ENCODE measurements at regions not wholly inside any gene's neighbourhood (a gene's known extent, or its start where the extent isn't known, plus 50 kb on each side); places are given as distances from the start of the nearest gene placed in this dataset.

GRCh38 chr2:220555961-220556630 lies 928.7 kb downstream of the SLC4A3 start:
- no peak for DNase-seq
- H3K36me3 ChIP-seq = no peaks in the 10 kb centered on the region
- no peaks in the 10 kb centered on the region for H3K27me3 ChIP-seq
- H3K4me3 ChIP-seq = no peak overlapping the region
- no peaks in the 10 kb centered on the region for H3K9me3 ChIP-seq
- WGBS, 5 donors = 73 to 88% (median 84%) methylated on average over 3 of the region's 3 CpGs
- H3K4me1 ChIP-seq = no peaks in the 10 kb centered on the region
- intact Hi-C loops (cut with DNase I; ENCODE audit: low total_unique reads) = no loop called here
- H3K27ac ChIP-seq = no peak overlapping the region
- TF ChIP-seq POLR2A (IDR thresholded peaks at IDR 0.05) (no peak), CTCF (IDR thresholded peaks at IDR 0.05) (no peak), POLR2AphosphoS5 (IDR thresholded peaks at IDR 0.05) (no peak), EP300 (IDR thresholded peaks at IDR 0.05) (no peak)

GRCh38 chr2:220556658-220557057 lies 929.2 kb downstream of the SLC4A3 start:
- Histone ChIP-seq H3K27me3 (no peaks in the 10 kb centered on the region), H3K36me3 (no peaks in the 10 kb centered on the region), H3K4me1 (no peaks in the 10 kb centered on the region), H3K9me3 (no peaks in the 10 kb centered on the region), H3K4me3 (no peak overlapping the region), H3K27ac (no peak overlapping the region)
- 52 to 75% (median 52%) methylated on average over 1 of the region's 1 CpG for WGBS, 5 donors
- intact Hi-C loops (cut with DNase I; ENCODE audit: low total_unique reads) = no loop called here
- no peak for DNase-seq
- no peak for TF ChIP-seq POLR2AphosphoS5 (IDR thresholded peaks at IDR 0.05)

GRCh38 chr2:220560192-220560591 lies 932.8 kb downstream of the SLC4A3 start:
- intact Hi-C loops (cut with DNase I; ENCODE audit: low total_unique reads) = no loop called here
- no peak overlapping the region for H3K27ac ChIP-seq
- no peaks in the 10 kb centered on the region for H3K27me3 ChIP-seq

GRCh38 chr2:220562375-220563140 lies 935.1 kb downstream of the SLC4A3 start:
- intact Hi-C loops (cut with DNase I; ENCODE audit: low total_unique reads) = no loop called here
- Histone ChIP-seq H3K9me3 (no peaks in the 10 kb centered on the region), H3K4me3 (no peak overlapping the region), H3K27ac (no peak overlapping the region), H3K36me3 (no peaks in the 10 kb centered on the region), H3K27me3 (no peaks in the 10 kb centered on the region), H3K4me1 (no peaks in the 10 kb centered on the region)
- WGBS, 5 donors = 86 to 92% (median 87%) methylated on average over 4 of the region's 4 CpGs
- no peak for DNase-seq
- TF ChIP-seq CTCF (IDR thresholded peaks at IDR 0.05) (no peak), POLR2AphosphoS5 (IDR thresholded peaks at IDR 0.05) (no peak), EP300 (IDR thresholded peaks at IDR 0.05) (no peak), POLR2A (IDR thresholded peaks at IDR 0.05) (no peak)

More at GRCh38 chr2:220560192-220560591, 932.8 kb downstream of the SLC4A3 start:
- WGBS, 5 donors = 90 to 95% (median 93%) methylated on average over 7 of the region's 7 CpGs
- no peak for TF ChIP-seq POLR2AphosphoS5 (IDR thresholded peaks at IDR 0.05)
- no peak for TF ChIP-seq EP300 (IDR thresholded peaks at IDR 0.05)
- TF ChIP-seq POLR2A (IDR thresholded peaks at IDR 0.05) = no peak
- TF ChIP-seq CTCF (IDR thresholded peaks at IDR 0.05) = no peak
- H3K9me3 ChIP-seq = no peaks in the 10 kb centered on the region
- no peak overlapping the region for H3K4me3 ChIP-seq
- no peaks in the 10 kb centered on the region for H3K4me1 ChIP-seq
- no peaks in the 10 kb centered on the region for H3K36me3 ChIP-seq
- no peak for DNase-seq

- DNase-seq = no peak
- H3K27ac ChIP-seq = no peak overlapping the region
- no peak for TF ChIP-seq POLR2A (IDR thresholded peaks at IDR 0.05)
- TF ChIP-seq POLR2AphosphoS5 (IDR thresholded peaks at IDR 0.05) = no peak
- no peak for TF ChIP-seq EP300 (IDR thresholded peaks at IDR 0.05)
- TF ChIP-seq CTCF (IDR thresholded peaks at IDR 0.05) = no peak
- intact Hi-C loops (cut with DNase I; ENCODE audit: low total_unique reads) = no loop called here
- H3K4me3 ChIP-seq = no peak overlapping the region
- no peaks in the 10 kb centered on the region for H3K9me3 ChIP-seq
- no peaks in the 10 kb centered on the region for H3K36me3 ChIP-seq
- H3K4me1 ChIP-seq = no peaks in the 10 kb centered on the region
- no peaks in the 10 kb centered on the region for H3K27me3 ChIP-seq
- WGBS, 5 donors = 77 to 87% (median 83%) methylated on average over 8 of the region's 8 CpGs
These were observed 940.9 kb downstream of the SLC4A3 start for GRCh38 chr2:220568296-220568695.
